Panc1 (cell line): ENCODE measurements at regions not wholly inside any gene's neighbourhood (a gene's known extent, or its start where the extent isn't known, plus 50 kb on each side); places are given as distances from the start of the nearest gene placed in this dataset.
"Not testable (repeated sequence)": the region's sequence is repeated elsewhere in the genome, so short reads cannot be mapped to it uniquely, and the experiment has no call there.

Experiments used
- ATAC-seq: fragments of 200-7000 bp; cut with Tn5 transposase; 2 replicates; pipeline ENCODE4 v1.9.1; 2020; ENCODE audit warnings: mild to moderate bottlenecking, moderate library complexity
- BruUV-seq: library from RNA; stranded (reverse); fragments of 400-500 nt; replicated peaks from 2 replicates; lab custom pipeline; 2021; lab: Mats Ljungman, UMichigan
- CTCF ChIA-PET: fragments of 300-600 bp; sonication (Branson Sonifier 250); formaldehyde crosslinking; loops from one replicate; lab custom pipeline; 2022; ENCODE audit warnings: antibody characterized with exemption; lab: Charles Lee
- POLR2A ChIA-PET: fragments of 300-600 bp; sonication (Branson Sonifier 250); formaldehyde crosslinking; loops from one replicate; lab custom pipeline; 2022; ENCODE audit warnings: antibody characterized with exemption; lab: Charles Lee
- DNase-seq: peaks from one replicate; pipeline ENCODE4 v3.0.0-alpha.2; 2010; ENCODE audit warnings: low read depth, low spot score
- H3K27ac ChIP-seq: 2 replicates; pipeline ENCODE4 v1.5.1; 2011; ENCODE audit warnings: mild to moderate bottlenecking, low read length, inconsistent platforms
- H3K27me3 ChIP-seq: fragments of 200-500 bp; sonication (Bioruptor generic); 2 replicates; pipeline ENCODE4 v1.6.0; 2014; ENCODE audit warnings: low read length, inconsistent platforms; ENCODE audit not compliant: control insufficient read depth, insufficient read depth
- H3K36me3 ChIP-seq: fragments of 200-500 bp; sonication (Bioruptor generic); 2 replicates; pipeline ENCODE4 v1.5.1; 2014; ENCODE audit warnings: inconsistent platforms, mild to moderate bottlenecking, low read length, moderate library complexity; ENCODE audit not compliant: control insufficient read depth, insufficient read depth
- H3K4me1 ChIP-seq: 2 replicates; pipeline ENCODE4 v1.5.1; 2011; ENCODE audit warnings: inconsistent platforms, mild to moderate bottlenecking, low read length, moderate library complexity; ENCODE audit not compliant: control insufficient read depth, insufficient read depth
- H3K4me3 ChIP-seq, 2 experiments: 2 replicates each; pipeline ENCODE4 v1.5.1; 2011 to 2012; ENCODE audit warnings: low read depth in 2 of 2, low read length in 2 of 2, mild to moderate bottlenecking in 2 of 2, inconsistent platforms in 1 of 2, moderate library complexity in 1 of 2
- H3K9me3 ChIP-seq: fragments of 200-500 bp; sonication (Bioruptor generic); 2 replicates; pipeline ENCODE4 v1.5.1; 2014; ENCODE audit warnings: low read depth, mild to moderate bottlenecking, inconsistent platforms, low read length, moderate library complexity; ENCODE audit not compliant: control insufficient read depth, insufficient read depth
- CTCF ChIP-seq: fragments of 450-650 bp; IDR thresholded peaks from 2 replicates; pipeline ENCODE4 v1.5.1; 2017; ENCODE audit warnings: mild to moderate bottlenecking
- POLR2AphosphoS5 ChIP-seq: IDR thresholded peaks from 2 replicates; pipeline ENCODE4 v1.6.1; 2012; ENCODE audit warnings: mild to moderate bottlenecking, low read depth, low read length, moderate library complexity
- REST ChIP-seq, 2 experiments: IDR thresholded peaks; 2 replicates each; pipeline ENCODE4 v1.6.1; 2011 to 2012; ENCODE audit warnings: low read depth in 2 of 2, control low read depth in 1 of 2, low read length in 1 of 2, mild to moderate bottlenecking in 1 of 2, moderate library complexity in 1 of 2; ENCODE audit not compliant: insufficient read depth in 1 of 2
- SIN3A ChIP-seq: IDR thresholded peaks from 2 replicates; pipeline ENCODE4 v1.6.1; 2012; ENCODE audit warnings: low read depth, mild to moderate bottlenecking, low read length, moderate library complexity, borderline replicate concordance; ENCODE audit not compliant: insufficient read depth
- TCF7L2 ChIP-seq: IDR thresholded peaks from 2 replicates; pipeline ENCODE4 v1.6.1; 2011; ENCODE audit warnings: mild to moderate bottlenecking, low read depth, low read length, inconsistent platforms
- in situ Hi-C: cut with HindIII; loops from 2 replicates; pipeline ENCODE4 v1.10.0; 2016; ENCODE audit warnings: low sequenced_read_pairs, low pct_unique_long_range_greater_than_20kb
- intact Hi-C: fragments of 100-400 bp; cut with micrococcal nuclease; formaldehyde crosslinking; loops from one replicate; pipeline ENCODE4 v1.10.0; 2022; ENCODE audit not compliant: unreplicated experiment

GRCh38 chrX:471281-471680 is 84.6 kb upstream of the PPP2R3B start:
- intact Hi-C loops (no loop called here), in situ Hi-C loops (no loop called here)
- TF ChIP-seq CTCF (no peak), REST (IDR thresholded peaks at IDR 0.05; ENCODE audit: insufficient read depth in 1 of 2, low read depth in 2 of 2, low read length in 1 of 2) (no peak), TCF7L2 (no peak), SIN3A (no peak), POLR2AphosphoS5 (no peak)
- CTCF ChIA-PET, result no interaction called here
- POLR2A ChIA-PET, result no interaction called here
- no TSS peak for BruUV-seq
- Histone ChIP-seq H3K4me3 (no peak overlapping the region), H3K27ac (no peak overlapping the region), H3K4me1 (no peaks in the 10 kb centered on the region), H3K27me3 (no peaks in the 10 kb centered on the region), H3K9me3 (no peaks in the 10 kb centered on the region), H3K36me3 (no peaks in the 10 kb centered on the region)
- ATAC-seq, result no peak
- no peak for DNase-seq

GRCh38 chrX:472275-472674 is 85.6 kb upstream of the PPP2R3B start:
- H3K9me3 ChIP-seq, POLR2A ChIA-PET, in situ Hi-C loops, BruUV-seq, H3K36me3 ChIP-seq, ATAC-seq, CTCF ChIA-PET, DNase-seq, H3K4me3 ChIP-seq, intact Hi-C loops, H3K27me3 ChIP-seq, H3K27ac ChIP-seq, H3K4me1 ChIP-seq: not testable (repeated sequence)

GRCh38 chrX:475926-476723 is 89.4 kb upstream of the PPP2R3B start:
- Histone ChIP-seq H3K9me3 (no peaks in the 10 kb centered on the region), H3K27ac (no peak overlapping the region), H3K36me3 (no peaks in the 10 kb centered on the region), H3K4me1 (no peaks in the 10 kb centered on the region), H3K27me3 (no peaks in the 10 kb centered on the region), H3K4me3 (no peak overlapping the region)
- CTCF ChIA-PET, result no interaction called here
- POLR2A ChIA-PET, result no interaction called here
- TF ChIP-seq CTCF (no peak), TCF7L2 (no peak), SIN3A (no peak), REST (IDR thresholded peaks at IDR 0.05; ENCODE audit: insufficient read depth in 1 of 2, low read depth in 2 of 2, low read length in 1 of 2) (no peak)
- DNase-seq (no peak), ATAC-seq (no peak)
- intact Hi-C loops, result no loop called here
- in situ Hi-C loops, result no loop called here
- BruUV-seq, result no TSS peak
